SK-N-SH treated with all-trans-retinoic acid at 6 μM for 48 hours (cell line): ENCODE measurements at regions not wholly inside any gene's neighbourhood (a gene's known extent, or its start where the extent isn't known, plus 50 kb on each side); places are given as distances from the start of the nearest gene placed in this dataset.

Experiments
- ATAC-seq: fragments of 200-7000 bp; cut with Tn5 transposase; 3 replicates; pipeline ENCODE4 v1.9.1; 2020; ENCODE audit warnings: mild to moderate bottlenecking, moderate library complexity
- ARNTL ChIP-seq: fragments of 450-650 bp; formaldehyde crosslinking; IDR thresholded peaks from 2 replicates; pipeline ENCODE4 v1.5.0; 2020; ENCODE audit warnings: low read depth, mild to moderate bottlenecking, moderate library complexity, borderline replicate concordance
- BACH2 ChIP-seq: fragments of 250-450 bp; sonication (Bioruptor Pico); IDR thresholded peaks from 2 replicates; pipeline ENCODE4 v1.9.0; 2021; ENCODE audit warnings: mild to moderate bottlenecking, borderline replicate concordance
- CSRNP3 ChIP-seq: fragments of 250-450 bp; sonication (Bioruptor Pico); IDR thresholded peaks from 2 replicates; pipeline ENCODE4 v1.5.1; 2021; ENCODE audit warnings: mild to moderate bottlenecking, moderate library complexity
- ESRRG ChIP-seq: fragments of 250-450 bp; sonication (Bioruptor Pico); IDR thresholded peaks from 2 replicates; pipeline ENCODE4 v1.6.1; 2021; ENCODE audit warnings: mild to moderate bottlenecking
- GLIS3 ChIP-seq: fragments of 250-450 bp; sonication (Bioruptor Pico); IDR thresholded peaks from 2 replicates; pipeline ENCODE4 v1.5.0; 2020; ENCODE audit warnings: mild to moderate bottlenecking, moderate library complexity
- ISL1 ChIP-seq: fragments of 250-450 bp; sonication (Bioruptor Pico); IDR thresholded peaks from 2 replicates; pipeline ENCODE4 v2.1.2; 2022; ENCODE audit warnings: mild to moderate bottlenecking, moderate library complexity
- OSR1 ChIP-seq: fragments of 250-450 bp; sonication (Bioruptor Pico); IDR thresholded peaks from 2 replicates; pipeline ENCODE4 v1.8.0; 2022; ENCODE audit warnings: moderate library complexity, mild to moderate bottlenecking, inconsistent platforms
- PPARA ChIP-seq: fragments of 250-450 bp; sonication (Bioruptor Pico); IDR thresholded peaks from 2 replicates; pipeline ENCODE4 v1.5.0; 2020; ENCODE audit warnings: mild to moderate bottlenecking, borderline replicate concordance
- RARB ChIP-seq: fragments of 250-450 bp; sonication (Bioruptor Pico); IDR thresholded peaks from 2 replicates; pipeline ENCODE4 v1.8.0; 2021; ENCODE audit warnings: mild to moderate bottlenecking, moderate library complexity
- SNAI2 ChIP-seq: fragments of 250-450 bp; sonication (Bioruptor Pico); IDR thresholded peaks from 2 replicates; pipeline ENCODE4 v1.5.0; 2020; ENCODE audit warnings: mild to moderate bottlenecking, moderate library complexity
- TOX ChIP-seq: fragments of 250-450 bp; sonication (Bioruptor Pico); IDR thresholded peaks from 2 replicates; pipeline ENCODE4 v1.8.0; 2021; ENCODE audit warnings: mild to moderate bottlenecking, moderate library complexity, borderline replicate concordance
- ZC3H10 ChIP-seq: fragments of 250-450 bp; sonication (Bioruptor Pico); IDR thresholded peaks from 2 replicates; pipeline ENCODE4 v1.5.1; 2021; ENCODE audit warnings: mild to moderate bottlenecking, moderate library complexity
- ZFP3 ChIP-seq: fragments of 250-450 bp; sonication (Bioruptor Pico); IDR thresholded peaks from 2 replicates; pipeline ENCODE4 v1.5.0; 2020; ENCODE audit warnings: mild to moderate bottlenecking, moderate library complexity
- ZNF565 ChIP-seq: fragments of 450-650 bp; formaldehyde crosslinking; conservative IDR thresholded peaks from 2 replicates; pipeline ENCODE4 v1.5.0; 2020; ENCODE audit warnings: low read depth, mild to moderate bottlenecking, moderate library complexity
- ZNF70 ChIP-seq: fragments of 450-650 bp; formaldehyde crosslinking; IDR thresholded peaks from 2 replicates; pipeline ENCODE4 v1.5.0; 2020; ENCODE audit warnings: mild to moderate bottlenecking, moderate library complexity
- ZNF8 ChIP-seq: fragments of 450-650 bp; formaldehyde crosslinking; IDR thresholded peaks from 2 replicates; pipeline ENCODE4 v1.5.0; 2020; ENCODE audit warnings: mild to moderate bottlenecking, moderate library complexity
- TF ChIP-seq, protein P1 (sequence below): fragments of 250-450 bp; sonication (Bioruptor Pico); IDR thresholded peaks from 2 replicates; pipeline ENCODE4 v1.8.0; 2020; ENCODE audit warnings: mild to moderate bottlenecking, moderate library complexity, borderline replicate concordance
- TF ChIP-seq, protein P2 (sequence below): fragments of 250-450 bp; sonication (Bioruptor Pico); IDR thresholded peaks from 2 replicates; pipeline ENCODE4 v1.8.0; 2021; ENCODE audit warnings: low read depth, mild to moderate bottlenecking, moderate library complexity, borderline replicate concordance
- TF ChIP-seq, protein P3 (sequence below): fragments of 250-450 bp; sonication (Bioruptor Pico); IDR thresholded peaks from 2 replicates; pipeline ENCODE4 v1.5.0; 2020; ENCODE audit warnings: mild to moderate bottlenecking, moderate library complexity
- TF ChIP-seq, protein P4 (sequence below): fragments of 250-450 bp; sonication (Bioruptor Pico); IDR thresholded peaks from 2 replicates; pipeline ENCODE4 v1.5.1; 2020; ENCODE audit warnings: low read depth, mild to moderate bottlenecking, moderate library complexity

DNA sequence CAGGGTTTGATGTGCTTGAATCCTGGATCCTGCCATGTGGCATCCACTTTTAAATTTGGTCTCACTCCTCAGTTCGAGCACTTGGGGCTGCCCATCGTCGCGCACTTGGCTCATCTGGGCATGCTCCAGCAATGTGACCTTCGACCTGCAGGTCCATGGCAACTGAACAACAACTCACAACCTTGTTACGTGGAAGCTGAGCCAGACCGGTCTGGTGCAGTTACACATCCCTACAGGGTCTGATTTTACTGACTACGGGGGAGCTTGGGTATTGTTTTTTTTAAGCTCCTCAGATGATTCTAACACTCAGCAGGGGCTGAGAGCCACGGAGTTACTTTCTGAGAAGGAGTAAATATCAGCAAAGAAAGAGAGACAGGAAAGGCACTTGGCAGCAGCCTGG, 769.6 kb downstream of the UQCRFS1 start (continued):
- no peak for TF ChIP-seq ARNTL
- TF ChIP-seq RARB (CRISPR knock-in tag): no peak
- no peak for TF ChIP-seq ZC3H10
- no peak for TF ChIP-seq OSR1 (CRISPR knock-in tag)
- TF ChIP-seq, protein P1, sequence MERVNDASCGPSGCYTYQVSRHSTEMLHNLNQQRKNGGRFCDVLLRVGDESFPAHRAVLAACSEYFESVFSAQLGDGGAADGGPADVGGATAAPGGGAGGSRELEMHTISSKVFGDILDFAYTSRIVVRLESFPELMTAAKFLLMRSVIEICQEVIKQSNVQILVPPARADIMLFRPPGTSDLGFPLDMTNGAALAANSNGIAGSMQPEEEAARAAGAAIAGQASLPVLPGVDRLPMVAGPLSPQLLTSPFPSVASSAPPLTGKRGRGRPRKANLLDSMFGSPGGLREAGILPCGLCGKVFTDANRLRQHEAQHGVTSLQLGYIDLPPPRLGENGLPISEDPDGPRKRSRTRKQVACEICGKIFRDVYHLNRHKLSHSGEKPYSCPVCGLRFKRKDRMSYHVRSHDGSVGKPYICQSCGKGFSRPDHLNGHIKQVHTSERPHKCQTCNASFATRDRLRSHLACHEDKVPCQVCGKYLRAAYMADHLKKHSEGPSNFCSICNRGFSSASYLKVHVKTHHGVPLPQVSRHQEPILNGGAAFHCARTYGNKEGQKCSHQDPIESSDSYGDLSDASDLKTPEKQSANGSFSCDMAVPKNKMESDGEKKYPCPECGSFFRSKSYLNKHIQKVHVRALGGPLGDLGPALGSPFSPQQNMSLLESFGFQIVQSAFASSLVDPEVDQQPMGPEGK (CRISPR knock-in tag): no peak
- TF ChIP-seq PPARA (CRISPR knock-in tag): no peak
- TF ChIP-seq ZNF70: no peak

GRCh38 chr19:28437390-28438346, 775.3 kb downstream of the UQCRFS1 start:
- no peak for ATAC-seq
- no peak for TF ChIP-seq OSR1 (CRISPR knock-in tag)
- no peak for TF ChIP-seq ZC3H10
- no peak for TF ChIP-seq ESRRG
- no peak for TF ChIP-seq ZFP3 (CRISPR knock-in tag)
- no peak for TF ChIP-seq GLIS3
- TF ChIP-seq, all 23 proteins: peak for 0

GRCh38 chr19:28436320-28436719, 776.6 kb downstream of the UQCRFS1 start:
- TF ChIP-seq PPARA (CRISPR knock-in tag) (no peak), ARNTL (no peak), BACH2 (CRISPR knock-in tag) (no peak), ZFP3 (CRISPR knock-in tag) (no peak), SNAI2 (no peak), ZNF8 (CRISPR knock-in tag) (no peak), TOX (no peak), ZNF565 (CRISPR knock-in tag) (no peak), ISL1 (CRISPR knock-in tag) (no peak), CSRNP3 (no peak), ZC3H10 (no peak), GLIS3 (no peak), RARB (CRISPR knock-in tag) (no peak)
- TF ChIP-seq, protein P2, sequence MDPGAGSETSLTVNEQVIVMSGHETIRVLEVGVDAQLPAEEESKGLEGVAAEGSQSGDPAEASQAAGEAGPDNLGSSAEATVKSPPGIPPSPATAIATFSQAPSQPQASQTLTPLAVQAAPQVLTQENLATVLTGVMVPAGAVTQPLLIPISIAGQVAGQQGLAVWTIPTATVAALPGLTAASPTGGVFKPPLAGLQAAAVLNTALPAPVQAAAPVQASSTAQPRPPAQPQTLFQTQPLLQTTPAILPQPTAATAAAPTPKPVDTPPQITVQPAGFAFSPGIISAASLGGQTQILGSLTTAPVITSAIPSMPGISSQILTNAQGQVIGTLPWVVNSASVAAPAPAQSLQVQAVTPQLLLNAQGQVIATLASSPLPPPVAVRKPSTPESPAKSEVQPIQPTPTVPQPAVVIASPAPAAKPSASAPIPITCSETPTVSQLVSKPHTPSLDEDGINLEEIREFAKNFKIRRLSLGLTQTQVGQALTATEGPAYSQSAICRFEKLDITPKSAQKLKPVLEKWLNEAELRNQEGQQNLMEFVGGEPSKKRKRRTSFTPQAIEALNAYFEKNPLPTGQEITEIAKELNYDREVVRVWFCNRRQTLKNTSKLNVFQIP (CRISPR knock-in tag): no peak
- TF ChIP-seq, protein P3, sequence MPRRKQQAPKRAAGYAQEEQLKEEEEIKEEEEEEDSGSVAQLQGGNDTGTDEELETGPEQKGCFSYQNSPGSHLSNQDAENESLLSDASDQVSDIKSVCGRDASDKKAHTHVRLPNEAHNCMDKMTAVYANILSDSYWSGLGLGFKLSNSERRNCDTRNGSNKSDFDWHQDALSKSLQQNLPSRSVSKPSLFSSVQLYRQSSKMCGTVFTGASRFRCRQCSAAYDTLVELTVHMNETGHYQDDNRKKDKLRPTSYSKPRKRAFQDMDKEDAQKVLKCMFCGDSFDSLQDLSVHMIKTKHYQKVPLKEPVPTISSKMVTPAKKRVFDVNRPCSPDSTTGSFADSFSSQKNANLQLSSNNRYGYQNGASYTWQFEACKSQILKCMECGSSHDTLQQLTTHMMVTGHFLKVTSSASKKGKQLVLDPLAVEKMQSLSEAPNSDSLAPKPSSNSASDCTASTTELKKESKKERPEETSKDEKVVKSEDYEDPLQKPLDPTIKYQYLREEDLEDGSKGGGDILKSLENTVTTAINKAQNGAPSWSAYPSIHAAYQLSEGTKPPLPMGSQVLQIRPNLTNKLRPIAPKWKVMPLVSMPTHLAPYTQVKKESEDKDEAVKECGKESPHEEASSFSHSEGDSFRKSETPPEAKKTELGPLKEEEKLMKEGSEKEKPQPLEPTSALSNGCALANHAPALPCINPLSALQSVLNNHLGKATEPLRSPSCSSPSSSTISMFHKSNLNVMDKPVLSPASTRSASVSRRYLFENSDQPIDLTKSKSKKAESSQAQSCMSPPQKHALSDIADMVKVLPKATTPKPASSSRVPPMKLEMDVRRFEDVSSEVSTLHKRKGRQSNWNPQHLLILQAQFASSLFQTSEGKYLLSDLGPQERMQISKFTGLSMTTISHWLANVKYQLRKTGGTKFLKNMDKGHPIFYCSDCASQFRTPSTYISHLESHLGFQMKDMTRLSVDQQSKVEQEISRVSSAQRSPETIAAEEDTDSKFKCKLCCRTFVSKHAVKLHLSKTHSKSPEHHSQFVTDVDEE (CRISPR knock-in tag): no peak
- TF ChIP-seq, protein P4, sequence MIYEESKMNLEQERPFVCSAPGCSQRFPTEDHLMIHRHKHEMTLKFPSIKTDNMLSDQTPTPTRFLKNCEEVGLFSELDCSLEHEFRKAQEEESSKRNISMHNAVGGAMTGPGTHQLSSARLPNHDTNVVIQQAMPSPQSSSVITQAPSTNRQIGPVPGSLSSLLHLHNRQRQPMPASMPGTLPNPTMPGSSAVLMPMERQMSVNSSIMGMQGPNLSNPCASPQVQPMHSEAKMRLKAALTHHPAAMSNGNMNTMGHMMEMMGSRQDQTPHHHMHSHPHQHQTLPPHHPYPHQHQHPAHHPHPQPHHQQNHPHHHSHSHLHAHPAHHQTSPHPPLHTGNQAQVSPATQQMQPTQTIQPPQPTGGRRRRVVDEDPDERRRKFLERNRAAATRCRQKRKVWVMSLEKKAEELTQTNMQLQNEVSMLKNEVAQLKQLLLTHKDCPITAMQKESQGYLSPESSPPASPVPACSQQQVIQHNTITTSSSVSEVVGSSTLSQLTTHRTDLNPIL: no peak
- no peak for ATAC-seq
